BJ (cell line): ENCODE measurements at regions not wholly inside any gene's neighbourhood (a gene's known extent, or its start where the extent isn't known, plus 50 kb on each side); places are given as distances from the start of the nearest gene placed in this dataset.
A peak's percentile ranks its signal among the peaks of the same experiment; 100 is the strongest.

Experiments used
- CTCF ChIA-PET: fragments of 350-600 bp; formaldehyde crosslinking; extraction: SDS; loops from one replicate; lab custom pipeline; 2021; ENCODE audit warnings: antibody characterized with exemption, inconsistent platforms; lab: Yijun Ruan, JAX
- POLR2A ChIA-PET: fragments of 300-600 bp; sonication (Branson Sonifier 250); formaldehyde crosslinking; extraction: SDS; loops from one replicate; lab custom pipeline; 2021; ENCODE audit warnings: antibody characterized with exemption; lab: Charles Lee
- DNase-seq: peaks from one replicate; pipeline ENCODE4 v3.0.0-alpha.2; 2011; ENCODE audit warnings: low read depth
- H3K27me3 ChIP-seq: 2 replicates; pipeline ENCODE4 v1.6.0; 2011; ENCODE audit warnings: low read length; ENCODE audit not compliant: control insufficient read depth, insufficient read depth
- H3K36me3 ChIP-seq: 2 replicates; pipeline ENCODE4 v1.5.1; 2011; ENCODE audit warnings: low read length; ENCODE audit not compliant: control insufficient read depth, insufficient read depth
- H3K4me3 ChIP-seq: 2 replicates; pipeline ENCODE4 v1.5.1; 2011; ENCODE audit warnings: low read depth, mild to moderate bottlenecking, control low read depth, low read length
- TF ChIP-seq, protein P1 (sequence below): IDR thresholded peaks from 2 replicates; pipeline ENCODE4 v1.5.1; 2011; ENCODE audit warnings: low read depth, mild to moderate bottlenecking, control low read depth, inconsistent platforms, low read length, moderate library complexity; ENCODE audit not compliant: insufficient read depth

DNA sequence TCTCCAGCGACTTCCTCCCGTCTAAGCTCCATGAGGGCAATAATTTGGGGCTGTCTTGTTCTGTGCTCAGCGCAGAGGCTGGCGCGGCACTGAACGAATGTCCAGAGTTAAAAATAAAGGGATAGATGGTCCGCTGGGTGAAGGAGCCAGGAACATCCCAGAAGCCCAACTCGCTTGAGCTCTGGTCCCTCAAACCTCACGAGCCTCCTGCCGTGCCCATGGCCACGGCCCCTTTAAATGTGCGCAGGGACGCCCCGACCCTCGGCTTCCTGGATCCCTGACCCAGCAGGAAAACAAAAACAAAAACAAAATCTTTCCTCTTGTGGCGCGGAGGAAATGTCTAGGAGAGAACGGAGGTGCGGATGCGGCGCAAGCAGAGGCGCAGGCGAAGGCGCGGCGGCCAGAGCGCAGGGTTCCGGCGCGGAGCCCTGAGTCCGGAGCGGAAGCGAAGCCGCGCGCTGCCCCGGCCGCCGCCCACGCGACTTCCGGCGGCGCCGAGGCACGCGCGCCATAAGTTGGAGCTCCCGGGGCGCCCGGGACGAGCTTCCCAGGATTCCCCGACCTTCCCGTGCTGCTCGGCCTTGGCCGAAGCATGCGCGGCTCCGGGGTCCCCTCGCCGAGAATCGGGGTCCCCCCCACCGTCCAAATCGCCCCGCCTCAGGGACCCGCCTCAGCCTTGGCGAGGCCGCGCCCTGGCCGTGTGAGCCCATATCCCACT lies 52.9 kb upstream of the WNT7A start:
- ChIA-PET POLR2A (no interaction called here), CTCF (no interaction called here)
- DNase-seq = no peak
- H3K36me3 ChIP-seq = no peaks in the 10 kb centered on the region
- H3K27me3 ChIP-seq = no peaks in the 10 kb centered on the region
- H3K4me3 ChIP-seq = peak overlapping the region; percentile 33
- TF ChIP-seq, protein P1, sequence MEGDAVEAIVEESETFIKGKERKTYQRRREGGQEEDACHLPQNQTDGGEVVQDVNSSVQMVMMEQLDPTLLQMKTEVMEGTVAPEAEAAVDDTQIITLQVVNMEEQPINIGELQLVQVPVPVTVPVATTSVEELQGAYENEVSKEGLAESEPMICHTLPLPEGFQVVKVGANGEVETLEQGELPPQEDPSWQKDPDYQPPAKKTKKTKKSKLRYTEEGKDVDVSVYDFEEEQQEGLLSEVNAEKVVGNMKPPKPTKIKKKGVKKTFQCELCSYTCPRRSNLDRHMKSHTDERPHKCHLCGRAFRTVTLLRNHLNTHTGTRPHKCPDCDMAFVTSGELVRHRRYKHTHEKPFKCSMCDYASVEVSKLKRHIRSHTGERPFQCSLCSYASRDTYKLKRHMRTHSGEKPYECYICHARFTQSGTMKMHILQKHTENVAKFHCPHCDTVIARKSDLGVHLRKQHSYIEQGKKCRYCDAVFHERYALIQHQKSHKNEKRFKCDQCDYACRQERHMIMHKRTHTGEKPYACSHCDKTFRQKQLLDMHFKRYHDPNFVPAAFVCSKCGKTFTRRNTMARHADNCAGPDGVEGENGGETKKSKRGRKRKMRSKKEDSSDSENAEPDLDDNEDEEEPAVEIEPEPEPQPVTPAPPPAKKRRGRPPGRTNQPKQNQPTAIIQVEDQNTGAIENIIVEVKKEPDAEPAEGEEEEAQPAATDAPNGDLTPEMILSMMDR = no peak

DNA sequence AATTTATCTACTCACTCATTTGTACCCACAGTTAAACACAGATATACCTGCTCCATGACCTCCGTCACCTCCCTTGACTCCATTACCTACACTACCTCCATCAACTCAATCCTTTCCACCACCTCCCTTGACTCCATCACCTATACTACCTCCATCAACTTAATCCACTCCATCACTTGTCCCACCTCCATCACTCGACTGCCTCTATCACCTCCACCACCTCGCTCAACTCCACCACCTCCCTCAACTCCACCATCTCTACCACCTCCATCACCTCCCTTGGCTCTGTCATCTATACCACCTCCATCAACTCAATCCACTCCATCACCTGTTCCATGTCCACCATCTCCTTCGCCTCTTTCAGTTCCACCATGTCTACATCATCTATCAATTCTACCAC lies 51.3 kb upstream of the WNT7A start:
- ChIA-PET POLR2A (no interaction called here), CTCF (no interaction called here)
- H3K4me3 ChIP-seq = no peak overlapping the region
- H3K27me3 ChIP-seq = no peaks in the 10 kb centered on the region
- H3K36me3 ChIP-seq = no peaks in the 10 kb centered on the region
- DNase-seq = no peak
- TF ChIP-seq, protein P1 = no peak
